Mesenchymal stem cell (in vitro differentiated cells and primary cell): ENCODE measurements at regions not wholly inside any gene's neighbourhood (a gene's known extent, or its start where the extent isn't known, plus 50 kb on each side); places are given as distances from the start of the nearest gene placed in this dataset.

Experiments used
- DNase-seq: peaks from one replicate; pipeline ENCODE4 v3.0.0-alpha.2; 2013
- H2AFZ ChIP-seq: one replicate; pipeline ENCODE4 v1.6.1; 2013; ENCODE audit warnings: low read depth, mild to moderate bottlenecking, control low read depth, inconsistent platforms, low read length, moderate library complexity
- H2AK5ac ChIP-seq: 2 replicates; pipeline ENCODE4 v1.6.1; 2013; ENCODE audit warnings: low read length, moderate library complexity, mild to moderate bottlenecking, inconsistent platforms; ENCODE audit not compliant: severe bottlenecking
- H2BK120ac ChIP-seq: one replicate; pipeline ENCODE4 v1.6.1; 2013; ENCODE audit warnings: low read depth, mild to moderate bottlenecking, inconsistent platforms, low read length, moderate library complexity
- H2BK12ac ChIP-seq, 2 experiments: one replicate each; pipeline ENCODE4 v1.6.1; 2013; ENCODE audit warnings: inconsistent platforms in 2 of 2, low read length in 2 of 2, mild to moderate bottlenecking in 2 of 2, moderate library complexity in 2 of 2, control low read depth in 1 of 2
- H2BK15ac ChIP-seq: one replicate; pipeline ENCODE4 v1.6.1; 2013; ENCODE audit warnings: mild to moderate bottlenecking, low read depth, inconsistent platforms; ENCODE audit not compliant: poor library complexity, severe bottlenecking
- H2BK5ac ChIP-seq: 2 replicates; pipeline ENCODE4 v1.6.1; 2013; ENCODE audit warnings: low read depth, mild to moderate bottlenecking, low read length, control low read depth, inconsistent platforms; ENCODE audit not compliant: poor library complexity, severe bottlenecking
- H3K14ac ChIP-seq, 2 experiments: one replicate each; pipeline ENCODE4 v1.6.1; 2013; ENCODE audit warnings: inconsistent platforms in 2 of 2, low read length in 2 of 2, control low read depth in 1 of 2, mild to moderate bottlenecking in 1 of 2, moderate library complexity in 1 of 2
- H3K18ac ChIP-seq, 2 experiments: one replicate each; pipeline ENCODE4 v1.6.1; 2013; ENCODE audit warnings: inconsistent platforms in 2 of 2, low read length in 2 of 2, control low read depth in 1 of 2, low read depth in 1 of 2, mild to moderate bottlenecking in 1 of 2
- H3K23ac ChIP-seq, 2 experiments: one replicate each; pipeline ENCODE4 v1.6.1; 2013; ENCODE audit warnings: inconsistent platforms in 2 of 2, low read length in 2 of 2, mild to moderate bottlenecking in 2 of 2, moderate library complexity in 2 of 2, control low read depth in 1 of 2
- H3K27ac ChIP-seq: 2 replicates; pipeline ENCODE4 v1.5.1; 2013; ENCODE audit warnings: mild to moderate bottlenecking, moderate library complexity, low read length, control low read depth, inconsistent platforms; ENCODE audit not compliant: poor library complexity, severe bottlenecking
- H3K27me3 ChIP-seq, 2 experiments: 2 replicates each; pipeline versions ENCODE4 v1.6.1 to v1.7.0; 2013; ENCODE audit warnings: low read length in 2 of 2, mild to moderate bottlenecking in 2 of 2, moderate library complexity in 2 of 2, control low read depth in 1 of 2, inconsistent platforms in 1 of 2; ENCODE audit not compliant: control insufficient read depth in 1 of 2, insufficient read depth in 1 of 2
- H3K36me3 ChIP-seq, 2 experiments: 2 replicates each; pipeline versions ENCODE4 v1.6.1 to v1.7.0; 2013; ENCODE audit warnings: low read length in 2 of 2, control low read depth in 1 of 2, inconsistent platforms in 1 of 2, low read depth in 1 of 2, mild to moderate bottlenecking in 1 of 2; ENCODE audit not compliant: insufficient read depth in 2 of 2, control insufficient read depth in 1 of 2
- H3K4ac ChIP-seq, 2 experiments: one replicate each; pipeline ENCODE4 v1.6.1; 2013; ENCODE audit warnings: inconsistent platforms in 2 of 2, low read length in 2 of 2, mild to moderate bottlenecking in 2 of 2, moderate library complexity in 2 of 2, control low read depth in 1 of 2, low read depth in 1 of 2
- H3K4me1 ChIP-seq: 2 replicates; pipeline ENCODE4 v1.6.1; 2013; ENCODE audit warnings: low read depth, low read length, control low read depth; ENCODE audit not compliant: control insufficient read depth, insufficient read depth
- H3K4me2 ChIP-seq: 2 replicates; pipeline ENCODE4 v1.6.1; 2013; ENCODE audit warnings: low read length, mild to moderate bottlenecking, inconsistent platforms; ENCODE audit not compliant: poor library complexity, severe bottlenecking
- H3K4me3 ChIP-seq, 2 experiments: 2 replicates each; pipeline versions ENCODE4 v1.5.1 to v1.7.0; 2013; ENCODE audit warnings: low read length in 2 of 2, mild to moderate bottlenecking in 2 of 2, control low read depth in 1 of 2, low read depth in 1 of 2; ENCODE audit not compliant: insufficient read depth in 1 of 2
- H3K79me1 ChIP-seq: replicated peaks from 2 replicates; pipeline ENCODE4 v1.6.1; 2013; ENCODE audit warnings: mild to moderate bottlenecking, control low read depth, low read length, inconsistent platforms; ENCODE audit not compliant: poor library complexity, severe bottlenecking
- H3K9ac ChIP-seq: 2 replicates; pipeline ENCODE4 v1.7.0; 2013; ENCODE audit warnings: mild to moderate bottlenecking, low read length, moderate library complexity
- H3K9me3 ChIP-seq: 2 replicates; pipeline ENCODE4 v1.7.0; 2013; ENCODE audit warnings: mild to moderate bottlenecking, low read length; ENCODE audit not compliant: control insufficient read depth
- H4K8ac ChIP-seq: one replicate; pipeline ENCODE4 v1.6.1; 2013; ENCODE audit warnings: inconsistent platforms, mild to moderate bottlenecking, low read length, moderate library complexity
- H4K91ac ChIP-seq: one replicate; pipeline ENCODE4 v1.6.1; 2013; ENCODE audit warnings: mild to moderate bottlenecking, low read length, inconsistent platforms
- WGBS: methylation state at CpG from one replicate; pipeline ENCODE4 v1.1.7; 2013; ENCODE audit warnings: mixed read lengths; 5-methylcytosine and 5-hydroxymethylcytosine counted together

DNA sequence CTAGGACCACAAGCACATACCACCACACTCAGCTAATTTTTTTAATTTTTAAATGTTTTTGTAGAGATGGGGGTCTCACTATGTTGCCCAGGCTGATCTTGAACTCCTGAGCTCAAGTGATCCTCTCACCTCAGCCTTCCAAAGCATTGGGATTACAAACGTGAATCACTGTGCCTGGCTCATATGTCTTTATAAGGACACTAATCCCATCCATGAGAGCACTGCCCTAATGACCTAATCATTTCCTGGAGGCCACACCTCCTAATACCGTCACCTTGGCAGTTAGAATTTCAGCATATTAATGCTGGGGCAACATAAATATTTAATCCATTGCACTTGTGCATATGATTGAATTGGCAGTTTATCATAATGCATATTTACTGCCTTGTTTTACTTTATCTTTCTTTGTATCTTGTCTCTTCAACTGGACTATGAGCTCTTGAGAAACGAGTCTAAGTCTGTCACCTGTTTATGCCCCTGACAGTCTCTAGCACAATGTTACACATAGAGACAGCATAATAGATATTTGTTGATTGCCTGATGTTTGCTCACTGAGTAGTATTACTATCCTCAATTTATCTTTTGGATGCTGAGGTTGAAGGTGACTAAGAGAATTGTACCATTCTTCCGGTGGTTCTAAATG is 172.0 kb downstream of the AASDH start:
- Histone ChIP-seq H3K14ac (no peak overlapping the region), H3K4me2 (no peak overlapping the region)

DNA sequence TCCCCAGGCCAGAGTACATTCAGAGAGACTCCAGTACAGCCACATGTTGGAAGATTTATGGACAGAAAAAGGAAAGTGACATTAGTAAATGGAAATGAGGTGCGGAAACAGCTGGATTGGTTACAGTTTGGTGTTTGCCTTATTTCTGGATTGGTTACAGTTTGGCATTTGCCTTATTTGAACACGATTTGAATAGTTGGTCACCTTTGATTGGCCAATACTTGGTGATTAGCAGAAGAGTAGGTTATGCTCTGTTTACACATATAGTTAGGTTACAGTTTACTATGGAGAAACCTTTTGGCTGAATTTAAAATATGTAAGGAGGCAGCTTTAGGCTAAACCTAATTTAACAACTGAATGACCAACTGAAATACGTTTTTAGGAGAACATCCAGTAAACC is 173.7 kb downstream of the AASDH start:
- Histone ChIP-seq H3K4me1 (peaks cover 1% of the 10 kb centered on the region), H2BK5ac (no peak overlapping the region), H2BK120ac (no peak overlapping the region), H3K14ac (no peak overlapping the region), H2AFZ (no peak overlapping the region), H3K79me1 (no peaks in the 10 kb centered on the region), H4K8ac (no peak overlapping the region), H2BK15ac (no peak overlapping the region), H3K9me3 (peaks cover 4% of the 10 kb centered on the region), H3K4ac (no peak overlapping the region), H3K18ac (no peak overlapping the region), H2AK5ac (no peak overlapping the region), H3K36me3 (peaks cover 0 to 3% of the 10 kb centered on the region in 2 experiments), H3K27me3 (no peaks in the 10 kb centered on the region), H3K9ac (no peak overlapping the region), H3K4me2 (no peak overlapping the region), H4K91ac (no peak overlapping the region), H2BK12ac (no peak overlapping the region), H3K23ac (no peak overlapping the region), H3K27ac (no peak overlapping the region), H3K4me3 (no peak overlapping the region)
- DNase-seq, result no peak
- WGBS, result 87% methylated on average over 3 of the region's 3 CpGs

More for the DNA sequence above, 172.0 kb downstream of the AASDH start:
- Histone ChIP-seq H3K9ac (peak overlapping the region; percentile 10), H2AK5ac (no peak overlapping the region), H3K27ac (no peak overlapping the region), H2BK15ac (no peak overlapping the region), H3K4me1 (peaks cover 1% of the 10 kb centered on the region), H4K91ac (no peak overlapping the region), H2BK12ac (no peak overlapping the region), H3K27me3 (no peaks in the 10 kb centered on the region), H3K79me1 (no peaks in the 10 kb centered on the region), H2BK5ac (no peak overlapping the region), H3K18ac (no peak overlapping the region), H3K9me3 (peaks cover 4% of the 10 kb centered on the region), H3K4ac (no peak overlapping the region), H2BK120ac (no peak overlapping the region), H3K36me3 (peaks cover 0 to 3% of the 10 kb centered on the region in 2 experiments), H3K23ac (no peak overlapping the region), H2AFZ (no peak overlapping the region), H3K4me3 (no peak overlapping the region), H4K8ac (no peak overlapping the region)
- WGBS, result 55% methylated on average over 3 of the region's 4 CpGs
- DNase-seq, result no peak

DNA sequence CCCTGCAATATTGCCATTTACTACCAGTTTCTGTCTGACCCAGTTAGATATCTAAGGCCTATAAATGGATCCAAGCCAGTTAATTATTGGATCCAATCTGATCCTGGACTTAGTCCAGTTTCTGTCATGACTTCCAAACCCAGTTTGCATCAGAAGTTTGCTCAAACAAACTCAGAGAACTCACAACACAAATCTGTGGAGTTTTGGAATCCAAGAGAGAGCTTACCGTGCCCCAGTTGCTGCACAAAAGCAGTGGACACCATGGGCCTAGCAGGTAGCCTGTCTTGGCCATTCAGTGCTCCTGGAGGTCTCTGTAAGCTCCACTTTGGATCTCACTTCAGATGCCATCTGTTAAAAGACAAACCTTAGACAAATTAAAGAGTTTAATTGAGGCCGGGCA is 174.5 kb downstream of the AASDH start:
- 96% methylated on average over 2 of the region's 2 CpGs for WGBS
- H3K27me3 ChIP-seq, result no peaks in the 10 kb centered on the region
- no peak overlapping the region for H2BK120ac ChIP-seq
- H4K8ac ChIP-seq, result no peak overlapping the region
- H3K9ac ChIP-seq, result no peak overlapping the region
- H3K4me2 ChIP-seq, result no peak overlapping the region
- no peak overlapping the region for H3K27ac ChIP-seq
- H2AFZ ChIP-seq, result no peak overlapping the region
- H3K36me3 ChIP-seq, result peaks cover 0 to 3% of the 10 kb centered on the region in 2 experiments
- H3K4me1 ChIP-seq, result peaks cover 1% of the 10 kb centered on the region
- H3K18ac ChIP-seq, result no peak overlapping the region
- H2AK5ac ChIP-seq, result no peak overlapping the region
- no peak overlapping the region for H2BK5ac ChIP-seq
- H3K14ac ChIP-seq, result no peak overlapping the region
- peaks cover 4% of the 10 kb centered on the region for H3K9me3 ChIP-seq
- no peak overlapping the region for H3K4me3 ChIP-seq
- DNase-seq, result no peak
- H2BK15ac ChIP-seq, result no peak overlapping the region
- H3K79me1 ChIP-seq, result no peaks in the 10 kb centered on the region
- H3K23ac ChIP-seq, result no peak overlapping the region
- no peak overlapping the region for H4K91ac ChIP-seq
- H2BK12ac ChIP-seq, result no peak overlapping the region
- H3K4ac ChIP-seq, result no peak overlapping the region

DNA sequence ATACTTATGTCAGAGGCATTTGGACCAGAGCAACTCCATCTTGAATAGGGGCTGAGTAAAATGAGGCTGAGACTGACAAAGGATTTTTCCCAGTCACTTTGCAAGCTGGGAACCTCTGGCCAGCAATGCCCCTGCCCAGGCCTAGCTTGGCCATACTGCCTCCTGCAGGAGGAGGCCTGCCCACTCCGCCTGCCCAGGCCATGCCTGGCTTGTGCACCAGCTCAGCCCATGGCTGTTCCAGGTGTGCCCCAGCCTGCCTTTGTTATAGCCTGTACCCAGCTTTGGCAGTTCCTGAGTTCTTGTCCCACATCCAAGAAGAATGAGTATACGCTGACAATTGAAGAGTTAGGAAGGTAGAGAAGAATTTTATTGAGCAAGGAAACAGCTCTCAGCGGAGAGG is 176.1 kb downstream of the AASDH start:
- H3K4ac ChIP-seq, result no peak overlapping the region
- H2BK12ac ChIP-seq, result no peak overlapping the region
- H3K27me3 ChIP-seq, result no peaks in the 10 kb centered on the region
- no peak overlapping the region for H2BK5ac ChIP-seq
- no peak for DNase-seq
- H3K14ac ChIP-seq, result peak overlapping the region in 1 of 2 experiments; percentile 44
- H3K79me1 ChIP-seq, result no peaks in the 10 kb centered on the region
- 98% methylated on average over 3 of the region's 3 CpGs for WGBS
- no peak overlapping the region for H3K4me3 ChIP-seq
- no peak overlapping the region for H4K8ac ChIP-seq
- H2AK5ac ChIP-seq, result no peak overlapping the region
- peaks cover 4% of the 10 kb centered on the region for H3K9me3 ChIP-seq
- no peak overlapping the region for H2BK120ac ChIP-seq
- no peak overlapping the region for H3K27ac ChIP-seq
- H3K4me2 ChIP-seq, result no peak overlapping the region
- H3K23ac ChIP-seq, result no peak overlapping the region
- no peak overlapping the region for H2BK15ac ChIP-seq
- H4K91ac ChIP-seq, result peak overlapping the region; percentile 66
- peaks cover 0 to 3% of the 10 kb centered on the region in 2 experiments for H3K36me3 ChIP-seq
- H3K18ac ChIP-seq, result no peak overlapping the region
- H2AFZ ChIP-seq, result no peak overlapping the region
- H3K4me1 ChIP-seq, result peaks cover 1% of the 10 kb centered on the region
- no peak overlapping the region for H3K9ac ChIP-seq
